Rectal smooth muscle tissue (tissue), 1 donor: ENCODE measurements at regions not wholly inside any gene's neighbourhood (a gene's known extent, or its start where the extent isn't known, plus 50 kb on each side); places are given as distances from the start of the nearest gene placed in this dataset.

Experiments
- H3K27ac ChIP-seq: one replicate; pipeline ENCODE4 v1.7.0; 2013; ENCODE audit warnings: low read depth, low read length, inconsistent platforms
- H3K27me3 ChIP-seq: one replicate; pipeline ENCODE4 v1.7.0; 2013; ENCODE audit warnings: low read length; ENCODE audit not compliant: control insufficient read depth, insufficient read depth
- H3K36me3 ChIP-seq: one replicate; pipeline ENCODE4 v1.7.0; 2013; ENCODE audit warnings: low read length; ENCODE audit not compliant: control insufficient read depth, insufficient read depth
- H3K4me1 ChIP-seq: one replicate; pipeline ENCODE4 v1.7.0; 2013; ENCODE audit warnings: low read length; ENCODE audit not compliant: control insufficient read depth, insufficient read depth
- H3K4me3 ChIP-seq: one replicate; pipeline ENCODE4 v1.7.0; 2013; ENCODE audit warnings: low read length
- H3K9ac ChIP-seq: one replicate; pipeline ENCODE4 v1.7.0; 2013; ENCODE audit warnings: low read length

DNA sequence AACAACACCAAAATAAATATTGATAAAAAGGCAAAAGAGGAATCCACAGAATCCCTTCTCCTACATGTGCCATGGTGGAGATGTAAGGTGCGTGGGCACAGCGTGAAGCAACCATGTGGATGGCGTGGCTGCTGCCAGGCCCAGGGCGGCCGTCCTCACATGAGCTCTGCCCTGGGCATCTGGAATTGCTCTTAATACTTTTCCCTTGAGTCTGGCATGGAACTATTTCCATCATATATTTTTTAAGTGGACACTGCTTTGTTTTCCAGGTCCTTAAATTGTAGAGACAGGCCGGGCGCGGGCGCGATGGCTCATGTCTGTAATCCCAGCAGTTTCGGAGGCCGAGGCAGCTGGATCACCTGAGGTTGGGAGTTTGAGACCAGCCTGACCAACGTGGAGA is 349.3 kb downstream of the IRX1 start:
- Histone ChIP-seq H3K27ac (no peak overlapping the region), H3K4me1 (no peaks in the 10 kb centered on the region), H3K9ac (no peak overlapping the region), H3K27me3 (no peaks in the 10 kb centered on the region), H3K36me3 (no peaks in the 10 kb centered on the region), H3K4me3 (no peak overlapping the region)

DNA sequence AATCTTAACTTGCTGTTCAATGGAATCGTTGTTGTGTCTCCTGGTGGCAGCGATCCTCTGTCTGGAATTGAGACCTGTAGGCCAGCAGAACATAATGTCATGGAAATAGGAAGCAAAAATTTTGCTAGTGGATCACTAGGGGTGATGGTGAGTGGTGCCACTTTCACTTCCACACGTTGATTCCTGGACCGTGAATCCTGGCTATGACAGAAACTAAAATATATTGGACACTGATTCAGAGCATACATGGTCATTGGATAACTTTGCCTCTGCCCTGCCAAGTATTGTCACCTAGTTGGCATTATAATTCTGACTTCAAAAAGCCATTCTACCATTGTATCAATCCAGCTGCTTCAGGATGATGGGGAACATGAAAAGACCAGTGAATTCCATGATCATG is 353.2 kb downstream of the IRX1 start:
- Histone ChIP-seq H3K4me3 (no peak overlapping the region), H3K27me3 (no peaks in the 10 kb centered on the region), H3K27ac (no peak overlapping the region), H3K36me3 (no peaks in the 10 kb centered on the region), H3K9ac (no peak overlapping the region), H3K4me1 (no peaks in the 10 kb centered on the region)

DNA sequence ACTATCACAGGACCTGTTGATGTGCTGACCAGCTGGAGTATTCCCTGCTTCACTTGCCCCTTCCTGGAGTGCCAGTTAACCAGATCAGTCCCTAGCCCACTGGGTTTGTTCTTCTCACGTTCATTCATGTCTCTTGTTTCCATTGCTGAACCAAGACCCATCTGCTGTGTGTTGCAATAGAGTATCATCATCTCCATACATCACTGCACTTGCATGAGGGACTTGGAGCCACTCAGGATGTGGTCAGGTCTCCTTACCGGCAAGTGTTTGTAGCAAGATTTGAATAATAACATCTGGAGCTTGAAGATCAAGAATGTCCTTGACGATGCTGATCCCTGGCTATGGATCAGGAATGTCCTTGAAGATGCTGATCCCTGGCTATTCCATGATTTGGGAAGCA is 358.6 kb downstream of the IRX1 start:
- Histone ChIP-seq H3K36me3 (no peaks in the 10 kb centered on the region), H3K4me1 (no peaks in the 10 kb centered on the region), H3K27me3 (no peaks in the 10 kb centered on the region), H3K9ac (no peak overlapping the region), H3K4me3 (no peak overlapping the region), H3K27ac (no peak overlapping the region)

DNA sequence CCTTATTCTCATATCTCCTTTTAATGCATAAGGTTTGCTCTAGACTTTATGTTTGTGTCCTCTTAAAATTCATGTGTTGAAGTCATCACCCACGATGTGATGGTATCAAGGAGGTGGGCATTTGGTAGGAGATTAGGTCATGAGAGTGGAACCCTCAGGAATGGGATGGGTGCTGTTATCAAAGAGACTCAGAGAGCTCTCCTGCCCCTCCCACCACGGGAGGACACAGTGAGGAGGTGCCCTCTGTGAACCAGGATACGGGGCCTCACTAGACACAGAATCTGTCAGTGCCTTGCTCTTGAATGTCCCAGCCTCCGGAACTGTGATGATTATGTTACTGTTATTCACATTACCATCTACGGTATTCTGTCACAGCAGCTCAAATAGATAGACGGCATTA is 359.0 kb downstream of the IRX1 start:
- Histone ChIP-seq H3K4me1 (no peaks in the 10 kb centered on the region), H3K4me3 (no peak overlapping the region)

DNA sequence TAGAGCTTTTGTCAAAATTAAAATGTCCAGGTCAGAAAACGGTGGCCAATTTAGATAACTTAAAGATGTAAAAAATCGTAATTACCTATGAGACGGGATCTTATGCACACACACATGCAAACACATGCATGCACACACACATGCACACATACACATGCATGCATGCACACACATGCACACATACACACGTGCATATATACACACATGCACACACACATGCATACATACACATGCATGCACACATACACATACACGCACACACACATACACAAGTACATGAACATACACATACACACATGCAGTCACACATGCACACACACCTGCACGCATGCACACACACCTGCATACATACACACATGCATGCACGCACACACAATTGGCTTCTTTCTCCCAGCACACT is 362.0 kb downstream of the IRX1 start:
- H3K27ac ChIP-seq: no peak overlapping the region
- no peak overlapping the region for H3K9ac ChIP-seq
- H3K27me3 ChIP-seq: no peaks in the 10 kb centered on the region
- no peaks in the 10 kb centered on the region for H3K36me3 ChIP-seq
- H3K4me1 ChIP-seq: no peaks in the 10 kb centered on the region
- no peak overlapping the region for H3K4me3 ChIP-seq

More for the DNA sequence above, 359.0 kb downstream of the IRX1 start:
- no peak overlapping the region for H3K27ac ChIP-seq
- no peaks in the 10 kb centered on the region for H3K27me3 ChIP-seq
- no peak overlapping the region for H3K9ac ChIP-seq
- H3K36me3 ChIP-seq: no peaks in the 10 kb centered on the region

DNA sequence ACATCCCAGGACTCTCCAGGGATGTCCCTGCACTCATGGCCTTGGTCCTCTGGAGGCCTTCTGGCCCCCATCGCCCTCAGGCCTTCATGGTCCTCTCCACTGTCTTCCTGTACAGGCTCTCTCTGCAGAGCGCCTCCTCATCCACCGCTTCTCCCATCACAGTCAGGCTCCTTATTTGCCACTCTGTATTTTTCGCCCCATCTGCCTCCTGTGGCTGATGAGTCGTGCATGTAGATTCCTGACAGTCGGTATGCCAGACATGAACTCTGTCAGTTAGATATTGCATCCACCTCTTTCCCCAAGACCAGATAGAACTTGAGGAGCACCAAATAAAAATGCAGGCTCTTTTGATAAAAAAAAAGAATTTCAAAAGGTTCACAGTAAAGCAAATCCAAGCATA is 362.8 kb downstream of the IRX1 start:
- H3K36me3 ChIP-seq: no peaks in the 10 kb centered on the region
- no peaks in the 10 kb centered on the region for H3K27me3 ChIP-seq
- H3K4me3 ChIP-seq: no peak overlapping the region

DNA sequence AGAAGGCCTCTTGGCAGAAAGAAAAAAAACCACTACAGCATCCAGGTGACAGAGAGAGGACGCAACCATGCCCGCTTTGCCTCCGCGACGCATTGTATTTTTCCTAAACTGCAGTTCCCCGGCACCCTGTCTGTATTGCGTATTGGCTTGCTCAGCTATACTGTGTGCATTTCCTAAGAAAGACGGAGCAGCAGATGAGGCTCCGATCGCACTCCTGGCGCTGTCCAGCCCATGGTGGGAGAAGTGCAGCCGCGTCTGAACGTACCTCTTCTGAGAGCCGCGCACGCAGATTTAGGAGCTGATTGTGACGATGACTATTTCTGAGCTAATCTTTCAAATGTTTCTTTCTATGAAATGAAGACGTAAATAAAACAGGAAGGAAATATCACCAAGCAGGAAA is 366.5 kb downstream of the IRX1 start:
- H3K27me3 ChIP-seq: no peaks in the 10 kb centered on the region
- H3K4me3 ChIP-seq: no peak overlapping the region
- no peaks in the 10 kb centered on the region for H3K36me3 ChIP-seq
- H3K27ac ChIP-seq: no peak overlapping the region
- H3K9ac ChIP-seq: no peak overlapping the region
- no peaks in the 10 kb centered on the region for H3K4me1 ChIP-seq

More for the DNA sequence above, 362.8 kb downstream of the IRX1 start:
- H3K9ac ChIP-seq: no peak overlapping the region
- no peak overlapping the region for H3K27ac ChIP-seq
- no peaks in the 10 kb centered on the region for H3K4me1 ChIP-seq

DNA sequence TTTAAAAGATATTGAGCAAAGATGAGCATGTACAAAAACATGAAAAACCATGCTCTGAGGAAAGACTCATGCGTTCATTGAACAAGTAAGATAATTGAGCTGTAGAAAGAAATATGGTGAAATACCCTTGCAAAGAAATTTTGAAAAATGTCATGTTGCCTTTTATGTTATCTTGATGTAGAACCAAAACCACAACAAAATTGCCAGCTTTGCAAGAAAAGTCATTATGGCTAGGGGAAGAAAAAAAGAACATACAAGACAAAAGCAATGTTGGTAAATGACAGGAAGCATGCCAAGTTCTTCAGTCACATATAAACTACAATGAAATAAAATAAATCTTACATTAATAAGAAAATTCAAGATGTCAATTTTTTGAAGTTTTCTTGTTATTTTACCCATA is 368.0 kb downstream of the IRX1 start:
- H3K27ac ChIP-seq: no peak overlapping the region
- no peaks in the 10 kb centered on the region for H3K4me1 ChIP-seq
- no peak overlapping the region for H3K4me3 ChIP-seq
- H3K9ac ChIP-seq: no peak overlapping the region
- no peaks in the 10 kb centered on the region for H3K36me3 ChIP-seq
- H3K27me3 ChIP-seq: no peaks in the 10 kb centered on the region

DNA sequence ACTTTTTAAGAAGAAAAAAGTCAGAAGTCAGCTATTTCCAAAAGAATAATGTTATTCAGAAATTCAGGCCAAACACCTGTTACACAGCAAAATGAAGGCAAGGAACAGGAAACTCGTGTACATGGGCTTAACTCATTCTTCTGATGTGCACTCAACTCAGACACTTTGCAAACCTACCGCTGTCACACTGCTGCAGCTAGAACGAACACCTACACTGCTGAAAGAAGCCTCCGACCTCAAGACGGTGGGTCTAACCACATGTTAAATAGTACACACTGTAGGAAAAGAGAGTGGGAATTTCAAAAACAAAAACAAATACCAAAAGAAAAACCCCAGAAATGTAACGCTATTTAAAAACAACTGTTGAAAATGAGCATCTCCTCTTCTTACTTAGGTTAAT is 384.5 kb downstream of the IRX1 start:
- no peaks in the 10 kb centered on the region for H3K4me1 ChIP-seq
- H3K9ac ChIP-seq: no peak overlapping the region
- no peak overlapping the region for H3K27ac ChIP-seq
- no peaks in the 10 kb centered on the region for H3K36me3 ChIP-seq
- no peak overlapping the region for H3K4me3 ChIP-seq
- no peaks in the 10 kb centered on the region for H3K27me3 ChIP-seq

DNA sequence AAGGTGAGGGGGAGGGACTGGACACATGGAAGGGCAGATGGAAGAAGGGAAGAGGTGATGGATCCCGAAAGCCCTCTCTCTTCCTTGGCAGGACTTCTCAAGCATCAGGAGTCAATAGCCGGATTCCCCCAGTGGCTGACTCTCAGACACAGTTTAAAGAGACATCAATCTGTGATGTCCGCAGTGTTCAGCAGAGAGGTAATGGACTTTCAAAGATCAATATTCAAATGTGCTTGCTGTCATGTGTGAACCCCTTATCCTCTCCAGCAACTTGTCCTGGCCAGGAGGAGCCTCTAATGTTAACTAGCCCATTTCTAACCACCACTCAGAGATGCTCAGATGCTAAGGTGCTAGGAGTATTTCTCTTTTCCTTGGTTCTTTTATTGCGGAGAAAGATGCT is 392.2 kb downstream of the IRX1 start:
- H3K27ac ChIP-seq: no peak overlapping the region
- H3K4me1 ChIP-seq: no peaks in the 10 kb centered on the region
- no peak overlapping the region for H3K4me3 ChIP-seq
- no peaks in the 10 kb centered on the region for H3K27me3 ChIP-seq
- no peaks in the 10 kb centered on the region for H3K36me3 ChIP-seq
- no peak overlapping the region for H3K9ac ChIP-seq

DNA sequence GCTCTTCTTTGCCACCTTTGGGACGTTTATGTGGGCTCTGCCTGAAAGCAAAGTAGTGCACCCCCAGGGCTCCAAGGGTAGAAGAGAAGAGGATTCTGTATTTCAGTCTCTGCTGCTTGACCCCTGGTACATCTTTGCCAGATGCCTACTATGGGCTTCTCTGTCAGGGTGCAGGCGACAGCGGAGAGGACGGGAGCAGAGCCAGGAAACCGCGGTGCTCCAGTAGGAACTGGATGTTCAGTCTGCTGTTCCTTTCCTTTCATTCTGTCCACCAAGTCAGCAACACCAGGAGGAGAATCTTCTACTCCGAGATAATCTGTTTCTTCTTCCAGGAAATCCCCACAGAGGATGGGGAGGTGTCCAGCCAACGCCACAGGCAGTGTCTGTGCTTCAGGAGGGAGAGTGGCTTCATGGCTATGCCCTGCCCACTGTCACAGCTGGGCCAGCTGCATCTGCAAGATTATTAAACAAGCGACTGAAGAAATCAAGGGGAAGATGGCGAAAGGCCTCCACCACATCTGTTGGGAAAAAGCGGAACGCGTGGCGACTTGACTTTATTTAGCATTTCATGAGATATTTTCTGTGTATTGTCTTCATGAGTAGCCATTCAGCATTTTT is 398.3 kb downstream of the IRX1 start:
- Histone ChIP-seq H3K27me3 (no peaks in the 10 kb centered on the region), H3K36me3 (no peaks in the 10 kb centered on the region), H3K4me1 (no peaks in the 10 kb centered on the region), H3K9ac (no peak overlapping the region), H3K27ac (no peak overlapping the region), H3K4me3 (no peak overlapping the region)

DNA sequence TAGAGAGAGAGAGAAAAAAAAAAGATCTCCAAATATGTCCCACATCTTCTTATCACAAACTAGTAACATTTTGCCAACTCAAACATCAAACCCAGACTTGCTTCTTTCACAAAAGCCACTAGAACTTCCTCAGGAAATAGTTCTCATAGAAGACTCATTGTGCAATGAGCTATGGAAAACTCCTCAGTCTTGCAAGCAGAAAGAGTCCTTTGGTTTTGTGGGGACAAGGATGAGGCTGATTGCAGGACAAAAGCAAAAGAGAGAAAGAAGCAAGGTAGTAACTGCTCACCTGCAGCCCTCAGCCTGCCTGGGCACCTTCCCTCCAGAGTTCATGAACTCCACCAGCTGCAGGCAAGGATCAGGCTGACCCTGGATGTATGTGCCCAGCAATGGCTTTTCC is 399.0 kb downstream of the IRX1 start:
- Histone ChIP-seq H3K9ac (no peak overlapping the region), H3K4me3 (no peak overlapping the region), H3K4me1 (no peaks in the 10 kb centered on the region), H3K27me3 (no peaks in the 10 kb centered on the region), H3K36me3 (no peaks in the 10 kb centered on the region), H3K27ac (no peak overlapping the region)

DNA sequence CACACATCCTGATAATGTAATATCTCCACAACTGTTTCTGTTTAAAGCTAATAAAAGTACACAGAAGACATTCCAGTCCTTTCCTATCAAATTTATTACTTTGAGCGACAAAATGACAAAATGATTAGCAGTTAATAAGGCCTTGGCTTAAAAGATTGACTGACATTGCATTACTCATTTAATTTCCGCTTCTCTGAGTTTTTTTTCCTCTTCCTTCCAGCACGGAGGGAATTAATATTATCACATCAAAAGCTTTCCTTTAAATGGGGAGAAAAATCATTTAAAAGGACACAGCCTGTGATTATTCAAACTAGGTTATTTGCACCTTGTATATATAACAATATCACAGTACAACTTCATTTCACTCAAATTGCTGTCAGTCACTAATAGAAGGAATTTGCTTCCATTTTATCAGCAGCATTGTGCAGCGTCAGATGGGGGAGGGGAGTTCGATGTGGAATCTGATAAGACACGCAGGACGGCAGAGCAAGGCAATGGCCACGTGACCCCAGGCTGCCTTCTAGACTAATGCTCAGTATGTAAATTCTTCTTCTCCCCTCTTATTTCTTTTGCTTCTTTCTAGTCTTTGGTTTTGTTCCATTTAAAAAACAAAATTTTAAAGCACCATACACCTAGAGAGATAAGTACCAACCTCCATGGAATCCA is 400.5 kb downstream of the IRX1 start:
- Histone ChIP-seq H3K9ac (no peak overlapping the region), H3K27me3 (no peaks in the 10 kb centered on the region), H3K4me3 (no peak overlapping the region), H3K36me3 (no peaks in the 10 kb centered on the region), H3K27ac (no peak overlapping the region), H3K4me1 (no peaks in the 10 kb centered on the region)
